ENCODE measurements at regions not wholly inside any gene's neighbourhood (a gene's known extent, or its start where the extent isn't known, plus 50 kb on each side); places are given as distances from the start of the nearest gene placed in this dataset.
"Not testable (repeated sequence)": the region's sequence is repeated elsewhere in the genome, so short reads cannot be mapped to it uniquely, and the experiment has no call there.

DNA sequence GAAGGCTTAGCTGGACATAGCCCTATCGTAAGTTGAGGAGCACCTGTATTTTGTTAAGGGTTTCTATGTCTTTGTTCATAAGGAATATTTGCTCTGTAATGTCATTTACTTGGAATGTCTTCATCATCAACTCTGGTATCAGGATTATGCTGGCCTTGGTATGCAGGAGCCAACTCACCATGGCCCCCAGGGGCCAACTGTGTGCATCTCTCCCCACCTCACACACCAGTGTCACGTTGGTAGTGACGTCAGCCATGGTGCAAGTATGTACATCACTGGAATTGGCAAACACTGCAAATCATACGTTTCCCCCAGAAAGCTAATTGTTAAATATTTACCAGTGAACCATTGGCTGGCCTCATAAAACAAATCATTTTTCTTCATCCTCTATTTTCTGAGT is 70.8 kb downstream of the YTHDF1 start:
- no peak for DNase-seq

DNA sequence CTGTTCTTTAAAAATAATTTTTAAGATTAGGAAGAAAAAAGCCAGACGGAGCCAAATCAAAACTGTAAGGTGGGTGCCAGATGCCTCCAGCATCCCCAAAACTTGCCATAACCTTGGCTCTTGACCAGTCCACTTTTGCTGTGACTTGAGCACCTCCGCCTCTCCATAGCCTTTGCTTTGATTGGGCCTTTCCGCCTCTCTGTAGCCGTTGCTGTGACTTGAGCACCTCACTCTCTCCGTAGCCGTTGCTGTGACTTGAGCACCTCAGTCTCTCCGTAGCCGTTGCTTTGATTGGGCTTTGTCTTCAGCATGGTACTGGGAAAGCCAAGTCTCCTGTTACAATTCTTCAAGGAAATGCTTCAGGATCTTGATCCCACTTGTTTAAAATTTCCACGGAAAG is 73.0 kb downstream of the YTHDF1 start:
- no peak for DNase-seq

DNA sequence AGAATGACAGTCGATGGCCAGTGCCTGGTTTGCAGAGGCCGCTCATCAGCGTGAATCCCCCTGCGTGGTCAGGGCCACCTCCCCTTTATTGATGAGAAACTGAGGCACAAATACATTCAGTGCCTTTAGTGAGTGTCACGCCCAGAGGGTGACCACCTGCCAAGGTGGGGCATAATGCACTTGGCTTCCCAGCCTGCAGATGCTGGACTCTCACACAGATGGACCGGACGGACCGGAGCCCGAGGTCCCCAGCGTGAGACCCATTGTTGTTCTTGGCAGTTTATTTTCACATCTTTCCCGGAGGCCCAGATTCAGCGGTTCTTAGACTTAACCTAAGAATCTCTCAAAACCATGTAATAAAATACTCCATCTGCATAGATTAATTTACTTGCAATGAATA is 74.4 kb downstream of the YTHDF1 start:
- DNase-seq, result no peak

DNA sequence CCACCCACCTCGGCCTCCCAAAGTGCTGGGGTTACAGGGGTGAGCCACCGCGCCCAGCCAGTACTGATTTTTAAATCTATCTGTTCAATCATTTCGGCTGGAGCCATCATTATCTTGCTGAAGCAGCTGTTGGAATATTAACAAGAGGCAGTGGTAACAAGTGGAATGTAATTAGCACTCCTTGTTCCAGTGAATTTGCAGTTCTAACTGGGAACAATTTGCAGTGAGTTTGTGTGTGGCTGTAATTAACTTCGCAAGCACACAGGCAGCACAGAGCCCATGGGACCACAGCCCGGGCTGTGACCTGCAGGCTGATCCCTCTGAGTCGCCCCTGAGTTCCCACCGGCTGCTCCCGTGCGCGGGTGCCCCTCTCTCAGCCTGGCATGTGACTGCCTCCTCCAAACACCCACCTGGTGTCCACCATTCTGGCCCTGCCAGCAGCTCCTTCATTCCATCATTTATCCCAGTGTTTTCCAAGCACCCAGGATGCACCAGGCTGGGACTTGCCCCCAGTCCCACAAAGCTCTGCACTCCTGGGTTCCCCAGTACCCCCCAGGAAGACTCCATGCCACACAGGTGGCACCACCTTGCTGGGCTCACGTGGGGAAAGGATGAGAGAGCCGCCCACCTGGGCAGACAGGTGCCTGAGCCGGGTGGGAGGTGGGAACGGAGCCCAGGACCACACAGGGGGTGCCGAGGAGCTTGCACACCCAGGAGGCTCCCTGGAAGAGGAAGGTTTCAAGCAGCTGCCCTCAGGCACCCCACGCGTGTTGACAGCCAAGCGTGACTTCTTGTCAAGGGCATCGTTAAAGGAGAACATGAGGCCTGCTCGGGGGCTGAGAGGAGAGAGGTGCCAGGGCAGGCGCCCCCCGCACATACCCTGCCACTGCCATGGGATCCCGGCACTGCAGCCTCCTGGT is 75.2 kb downstream of the YTHDF1 start:
- DNase-seq, result no peak

DNA sequence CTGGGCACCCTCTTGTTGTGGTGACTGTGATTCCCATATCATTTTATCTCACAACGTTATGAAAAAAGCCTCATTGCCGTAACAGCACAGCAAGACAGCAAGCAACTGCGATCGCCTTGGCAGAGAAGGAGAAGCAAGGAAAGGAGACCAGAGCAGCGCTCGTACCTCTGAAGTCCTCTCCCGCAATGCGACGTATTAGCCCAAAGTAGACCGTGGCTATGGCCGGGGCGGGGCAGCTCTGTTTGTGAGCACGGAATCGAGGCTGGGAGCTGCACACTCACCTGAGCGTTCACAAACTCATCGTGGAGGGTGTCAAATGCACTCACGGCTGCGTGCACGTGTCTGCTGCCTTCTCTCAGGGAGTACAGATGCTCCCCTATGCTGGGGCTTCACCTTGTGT is 76.1 kb downstream of the YTHDF1 start:
- DNase-seq, result no peak

DNA sequence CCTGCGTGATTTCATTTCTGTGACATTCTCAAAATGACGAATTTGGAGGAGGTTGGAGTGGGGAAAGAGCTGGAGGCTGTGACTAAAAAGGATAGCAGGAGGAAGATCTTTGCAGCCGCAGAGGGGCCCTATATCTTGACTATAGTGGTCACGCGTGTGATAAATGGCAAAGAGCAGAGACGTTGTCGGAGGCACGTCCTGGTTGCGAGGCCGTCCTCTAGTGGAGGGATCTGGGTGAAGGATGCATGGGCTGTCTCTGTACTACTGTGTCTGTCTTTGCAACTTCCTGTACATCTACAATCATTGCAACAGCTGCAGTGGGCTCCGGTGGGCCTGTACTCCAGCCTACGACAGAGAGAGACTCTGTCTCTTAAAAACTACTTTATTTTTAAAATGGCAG is 76.6 kb downstream of the YTHDF1 start:
- DNase-seq, result no peak

DNA sequence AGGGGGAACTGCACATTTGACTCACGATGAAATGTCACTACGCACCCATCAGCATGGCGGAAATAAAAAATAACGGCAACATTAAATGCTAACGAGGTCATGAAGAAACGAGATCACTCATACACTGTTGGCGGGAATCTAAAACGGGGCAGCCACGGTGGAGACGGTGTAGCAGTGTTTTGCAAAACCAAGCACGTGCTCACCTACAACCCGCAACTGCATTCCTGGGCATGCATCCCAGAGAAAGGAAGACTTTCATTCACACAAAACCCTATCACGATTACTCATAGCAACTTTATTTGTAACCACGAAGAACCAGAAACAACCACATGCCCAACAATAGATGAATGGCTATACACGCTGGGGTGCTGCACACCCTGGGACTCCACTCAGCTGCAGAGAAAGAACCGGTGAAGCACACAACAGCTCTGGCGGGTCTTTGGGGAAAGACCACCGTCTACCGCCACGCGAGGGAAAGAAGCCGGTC is 77.0 kb downstream of the YTHDF1 start:
- no peak for DNase-seq

DNA sequence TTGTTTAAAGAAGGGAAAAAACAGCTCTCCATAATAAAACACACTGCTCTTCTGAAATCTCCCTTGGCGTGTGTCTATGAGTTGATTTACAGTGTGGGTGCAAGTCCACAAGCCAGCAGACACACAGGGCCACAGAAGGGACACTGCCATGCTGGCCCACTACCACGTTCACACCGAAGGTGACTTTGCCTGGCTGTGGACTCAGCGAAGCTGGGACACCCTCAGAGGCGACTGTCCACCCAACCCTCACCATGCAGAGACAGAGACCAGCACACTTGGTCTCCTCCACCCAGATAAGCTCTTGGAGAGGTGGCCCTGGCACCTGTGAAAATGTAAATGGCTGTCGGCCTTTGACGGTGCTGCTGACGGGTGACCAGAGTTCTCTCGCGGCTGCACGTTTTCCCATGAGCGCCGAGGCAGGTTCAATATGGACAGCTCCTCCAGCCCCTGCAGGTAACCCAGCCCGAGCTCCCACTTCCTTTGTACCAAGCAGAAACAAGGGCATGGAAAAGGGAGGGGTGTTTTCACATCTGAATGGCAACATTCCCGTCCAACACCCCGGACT is 78.0 kb downstream of the YTHDF1 start:
- DNase-seq, result no peak

DNA sequence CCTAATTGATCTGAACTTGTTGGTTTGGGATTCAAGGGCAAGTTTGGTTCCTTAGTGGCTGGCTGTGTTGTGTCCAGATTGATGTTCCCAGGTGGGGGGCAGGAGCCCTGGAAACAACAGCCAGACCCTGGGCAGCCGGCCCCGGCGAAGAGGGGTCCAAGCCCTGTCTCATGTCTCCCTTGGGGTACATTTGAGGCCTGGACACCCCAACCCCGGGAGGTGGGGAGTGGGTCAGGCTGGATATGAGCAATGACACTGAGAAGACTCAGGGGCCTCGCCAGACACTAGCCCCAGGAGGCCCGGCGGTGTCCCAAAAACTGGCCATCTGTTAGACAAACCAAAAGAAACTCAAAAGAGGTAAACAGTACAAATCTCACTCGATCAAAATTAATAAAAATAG is 79.6 kb downstream of the YTHDF1 start:
- DNase-seq, result no peak

DNA sequence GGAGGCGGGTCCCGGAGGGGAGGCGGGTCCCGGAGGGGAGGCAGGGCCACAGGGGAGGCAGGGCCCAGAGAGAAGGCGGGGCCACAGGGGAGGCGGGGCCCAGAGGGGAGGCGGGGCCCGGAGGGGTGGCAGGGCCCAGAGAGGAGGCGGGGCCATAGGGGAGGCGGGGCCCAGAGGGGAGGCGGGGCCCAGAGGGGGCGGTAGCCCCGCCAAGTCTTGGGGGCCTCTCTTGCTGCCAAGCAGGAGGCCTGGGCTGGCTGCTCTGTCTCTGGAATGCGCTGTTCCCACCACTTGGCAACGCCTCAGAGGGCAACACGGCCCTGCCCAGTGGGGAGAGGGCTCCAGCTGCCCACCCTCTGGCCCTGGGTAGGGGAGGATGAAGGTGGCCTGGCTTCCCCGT is 80.5 kb downstream of the YTHDF1 start:
- no peak for DNase-seq

DNA sequence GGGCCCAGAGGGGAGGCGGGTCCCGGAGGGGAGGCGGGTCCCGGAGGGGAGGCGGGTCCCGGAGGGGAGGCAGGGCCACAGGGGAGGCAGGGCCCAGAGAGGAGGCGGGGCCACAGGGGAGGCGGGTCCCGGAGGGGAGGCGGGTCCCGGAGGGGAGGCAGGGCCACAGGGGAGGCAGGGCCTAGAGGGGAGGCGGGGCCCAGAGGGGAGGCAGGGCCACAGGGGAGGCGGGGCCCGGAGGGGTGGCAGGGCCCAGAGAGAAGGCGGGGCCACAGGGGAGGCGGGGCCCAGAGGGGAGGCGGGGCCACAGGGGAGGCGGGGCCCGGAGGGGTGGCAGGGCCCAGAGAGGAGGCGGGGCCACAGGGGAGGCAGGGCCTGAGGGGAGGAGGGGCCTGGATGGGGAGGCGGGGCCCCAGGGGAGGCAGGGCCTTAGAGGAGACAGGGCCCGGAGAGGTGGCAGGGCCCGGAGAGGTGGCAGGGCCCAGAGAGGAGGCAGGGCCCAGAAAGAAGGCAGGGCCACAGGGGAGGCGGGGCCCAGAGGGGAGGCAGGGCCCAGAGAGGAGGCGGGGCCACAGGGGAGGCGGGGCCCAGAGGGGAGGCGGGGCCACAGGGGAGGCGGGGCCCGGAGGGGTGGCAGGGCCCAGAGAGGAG is 81.1 kb downstream of the YTHDF1 start:
- not testable (repeated sequence) for DNase-seq

DNA sequence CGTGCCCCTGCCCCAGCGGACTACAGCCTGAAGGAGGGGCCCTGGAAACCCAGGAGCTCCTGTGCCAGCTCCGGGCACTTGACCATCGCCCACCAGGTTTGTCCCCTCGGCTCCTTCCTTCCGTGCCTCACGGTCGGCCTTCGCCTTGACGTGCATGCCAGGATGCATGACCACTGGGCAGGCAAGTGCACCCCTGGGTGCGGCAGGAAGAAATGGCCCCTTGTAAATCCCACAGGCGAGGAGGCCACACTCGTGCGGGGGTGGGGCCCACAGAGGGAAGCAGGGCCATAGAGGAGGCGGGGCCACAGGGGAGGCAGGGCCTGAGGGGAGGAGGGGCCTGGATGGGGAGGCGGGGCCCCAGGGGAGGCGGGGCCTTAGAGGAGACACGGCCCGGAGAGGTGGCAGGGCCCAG is 81.7 kb downstream of the YTHDF1 start:
- DNase-seq, result no peak

DNA sequence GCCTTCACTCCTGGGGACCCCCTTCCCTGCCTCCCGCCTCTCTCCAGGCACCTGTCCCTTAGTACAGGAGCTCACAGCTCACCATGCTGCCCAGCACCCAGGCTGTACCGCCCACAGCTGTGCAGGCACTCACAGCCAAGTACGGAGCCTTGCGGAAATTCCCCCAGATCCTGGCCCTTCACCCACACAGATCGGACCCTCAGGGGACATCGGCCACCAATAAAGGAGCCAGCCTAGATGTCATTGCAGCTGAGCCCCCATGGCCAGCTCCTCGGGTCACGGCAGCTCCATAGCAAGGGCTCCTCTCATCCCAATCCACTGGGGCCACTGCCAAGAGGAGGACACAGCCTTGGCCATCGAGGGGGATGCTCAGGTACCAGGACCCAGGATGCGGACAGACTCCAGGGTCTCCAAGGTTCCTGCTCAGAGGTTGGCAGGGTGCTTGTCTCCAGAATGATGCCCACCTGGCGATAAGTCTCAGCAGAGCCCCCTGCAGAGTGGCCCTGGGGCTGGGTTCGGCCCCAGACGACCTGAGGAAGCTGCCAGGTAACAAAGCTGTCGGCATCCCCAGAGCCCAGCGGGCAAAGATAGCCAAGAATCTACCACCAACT is 82.3 kb downstream of the YTHDF1 start:
- DNase-seq, result no peak

DNA sequence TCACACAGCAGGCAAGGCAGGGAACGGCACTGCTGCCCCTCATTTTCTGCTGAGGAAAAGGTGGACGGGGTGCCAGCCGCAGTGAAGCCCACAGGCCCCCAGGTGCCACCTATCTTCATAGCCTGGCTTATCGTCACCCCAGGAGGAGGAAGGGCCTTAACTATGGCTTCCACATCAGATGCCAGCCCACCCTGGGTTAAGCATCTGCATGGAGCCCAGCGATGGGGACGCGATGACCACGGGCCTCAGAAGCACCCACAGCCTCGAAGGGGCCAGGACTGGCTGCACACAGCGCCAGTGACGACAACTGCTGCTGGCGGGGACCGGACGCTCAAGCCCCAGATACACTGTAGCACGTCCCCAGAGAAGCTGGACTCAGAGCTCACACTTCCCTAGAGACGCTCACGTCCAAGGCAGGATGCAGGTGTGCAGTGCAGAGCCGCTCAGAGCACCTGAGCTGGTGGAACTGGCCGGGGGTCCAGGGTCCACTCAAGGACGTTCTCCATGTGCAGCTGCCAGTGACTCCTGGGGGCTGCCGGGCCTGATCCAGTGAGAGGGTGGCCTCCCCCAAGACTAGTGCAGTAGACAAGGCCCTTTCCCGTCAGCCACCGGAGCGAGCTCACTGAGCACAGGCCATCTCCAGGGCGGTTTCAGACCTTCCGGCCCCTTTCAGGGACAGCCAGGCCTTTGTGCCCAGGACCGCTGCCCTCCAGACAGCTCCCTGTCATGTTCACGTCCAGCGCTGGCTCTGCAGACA is 83.0 kb downstream of the YTHDF1 start:
- no peak for DNase-seq

DNA sequence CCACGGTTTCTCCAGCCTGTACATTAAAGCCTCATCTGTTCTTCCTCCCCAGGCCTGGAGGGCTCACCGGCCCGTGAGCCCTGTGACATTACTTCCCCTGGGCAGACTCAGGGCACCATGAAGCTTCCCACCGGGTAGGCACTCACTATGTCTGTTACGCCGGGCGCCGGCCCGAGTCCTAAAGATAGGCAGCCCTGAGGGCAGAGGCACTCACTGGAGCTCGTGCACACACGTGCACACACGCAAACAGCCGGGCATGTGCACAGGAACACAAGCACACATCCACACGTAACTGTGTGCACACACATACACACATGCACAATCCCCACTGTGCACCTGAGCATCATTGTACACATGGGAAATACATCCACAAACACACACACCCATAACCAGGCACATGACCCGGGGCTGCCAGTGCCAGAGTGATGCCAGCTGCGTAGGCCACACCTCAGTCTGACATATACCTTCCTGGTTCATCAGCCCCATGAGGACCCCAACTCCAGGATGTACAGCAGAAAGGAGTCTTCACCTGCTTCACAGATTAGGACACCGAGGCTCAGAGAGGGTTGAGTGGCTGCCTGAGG is 83.7 kb downstream of the YTHDF1 start:
- DNase-seq, result no peak

DNA sequence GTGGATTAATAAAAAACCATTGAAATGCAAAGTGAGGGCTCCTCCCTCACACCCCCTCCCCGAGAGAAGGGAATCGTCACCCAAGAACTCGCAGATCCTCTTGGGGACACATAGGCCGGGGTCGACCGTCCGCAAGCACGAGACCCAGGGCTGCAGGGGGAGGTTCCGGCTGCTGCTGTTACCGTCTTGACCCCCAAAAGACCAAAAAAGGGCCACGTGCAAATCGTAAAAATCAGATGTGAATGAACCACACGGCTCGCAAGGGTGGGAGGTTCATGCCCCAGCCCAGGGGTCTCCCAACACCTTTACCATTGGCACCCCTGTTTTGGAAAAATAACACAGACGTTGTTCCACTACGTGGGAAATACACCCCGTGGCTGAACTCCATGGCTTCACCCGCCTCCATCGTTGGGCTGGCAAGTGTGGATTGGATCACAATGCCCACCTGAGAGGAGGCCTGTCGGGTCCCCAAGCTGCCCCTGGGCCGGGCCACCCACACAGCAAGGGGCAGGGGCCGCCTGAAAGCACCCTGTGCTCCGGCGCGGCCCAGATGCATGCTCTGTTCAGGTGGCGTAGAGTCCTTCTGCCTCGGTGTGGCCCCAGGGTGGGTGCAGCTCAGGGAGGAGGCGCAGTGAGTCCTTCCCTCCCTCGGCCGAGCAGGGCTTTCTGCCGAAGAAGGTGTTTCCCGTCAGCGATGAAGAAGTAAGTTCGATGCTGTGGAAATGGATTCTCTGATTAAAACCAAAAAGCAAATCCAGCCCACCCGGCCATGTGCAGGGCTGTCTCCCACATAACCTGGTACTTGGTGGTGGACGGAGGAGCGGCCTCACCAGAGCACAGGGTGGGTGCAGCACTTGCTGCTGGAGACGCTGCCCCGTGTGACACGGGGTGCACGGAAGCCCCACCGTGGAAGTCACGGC is 85.0 kb downstream of the YTHDF1 start:
- no peak for DNase-seq

DNA sequence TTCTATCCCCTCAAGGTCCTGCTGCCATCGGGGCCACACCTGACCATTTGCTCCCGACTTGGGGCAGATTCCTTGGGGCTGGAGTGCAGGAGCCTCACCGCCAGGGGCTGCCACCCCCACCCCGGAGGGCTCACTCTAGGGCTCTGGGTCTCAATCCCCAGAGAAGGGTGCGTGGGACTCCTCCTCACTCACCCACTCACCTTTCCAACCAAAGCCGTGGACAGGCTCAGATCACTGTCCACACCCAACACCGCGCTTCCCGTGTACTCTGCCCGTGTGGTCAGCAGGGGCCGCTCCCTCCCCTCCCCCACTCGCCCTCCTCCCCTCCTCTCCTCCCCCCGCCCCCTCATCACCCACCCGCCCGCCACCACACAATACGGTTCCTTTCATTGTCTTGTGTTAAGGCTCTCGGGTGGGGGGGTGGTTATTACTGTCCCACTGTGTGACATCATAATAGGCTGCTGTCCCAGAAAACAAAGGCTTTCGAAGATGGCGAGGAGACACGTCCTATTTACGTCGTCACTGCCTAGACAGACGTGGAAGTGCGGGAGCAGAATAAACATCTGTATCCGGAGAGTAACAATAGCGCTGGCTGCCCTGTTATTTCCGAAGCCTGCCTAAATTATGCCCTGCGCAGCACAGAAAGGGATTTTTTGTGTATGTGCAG is 85.8 kb downstream of the YTHDF1 start:
- no peak for DNase-seq

DNA sequence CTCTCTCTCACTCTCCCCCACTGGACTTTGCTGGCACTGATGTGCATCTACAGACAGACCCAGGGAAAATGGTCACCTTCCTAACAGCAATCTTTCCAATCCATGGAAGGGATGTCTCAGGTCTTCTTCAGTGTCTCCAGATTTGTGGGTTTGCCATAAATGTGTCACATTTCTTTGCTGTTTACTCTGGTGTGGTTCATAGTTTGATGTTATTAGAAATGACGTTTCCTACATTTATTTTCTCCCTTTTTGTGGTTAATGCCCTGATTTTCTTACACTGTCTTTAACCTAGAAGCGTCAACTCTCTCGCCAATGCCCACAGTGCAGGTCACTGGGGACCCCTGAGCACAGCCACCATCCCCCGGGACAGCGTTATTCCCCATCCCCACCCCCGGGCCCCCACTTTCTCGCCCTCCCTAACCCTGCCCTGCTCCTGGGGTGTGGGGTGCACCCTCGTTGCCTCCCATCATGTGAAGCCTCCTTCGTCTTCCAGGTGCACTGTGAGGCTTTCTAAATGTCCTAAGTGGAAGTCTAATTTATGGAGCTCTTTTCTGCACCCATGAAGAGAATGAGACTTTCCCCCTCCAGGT is 86.5 kb downstream of the YTHDF1 start:
- DNase-seq, result no peak

DNA sequence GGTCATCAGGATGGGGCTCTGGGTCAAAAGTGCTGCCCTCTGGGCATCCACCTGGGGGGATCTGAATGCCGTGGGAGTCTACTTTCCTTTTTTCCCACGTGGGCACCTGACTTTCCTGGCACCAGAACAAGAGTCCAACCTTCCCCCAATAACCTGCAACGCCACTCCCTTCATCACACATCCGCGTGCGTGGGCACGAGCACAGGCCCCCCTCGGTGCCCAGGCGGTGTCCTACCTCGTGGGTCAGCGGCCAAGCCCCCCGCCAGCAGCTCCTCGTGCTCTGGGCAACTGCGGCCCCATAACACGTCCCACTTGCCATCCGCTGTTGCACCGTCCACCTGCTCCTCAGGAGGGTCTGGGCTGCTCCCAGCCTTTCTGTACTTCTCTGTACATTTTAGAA is 87.0 kb downstream of the YTHDF1 start:
- DNase-seq, result no peak

DNA sequence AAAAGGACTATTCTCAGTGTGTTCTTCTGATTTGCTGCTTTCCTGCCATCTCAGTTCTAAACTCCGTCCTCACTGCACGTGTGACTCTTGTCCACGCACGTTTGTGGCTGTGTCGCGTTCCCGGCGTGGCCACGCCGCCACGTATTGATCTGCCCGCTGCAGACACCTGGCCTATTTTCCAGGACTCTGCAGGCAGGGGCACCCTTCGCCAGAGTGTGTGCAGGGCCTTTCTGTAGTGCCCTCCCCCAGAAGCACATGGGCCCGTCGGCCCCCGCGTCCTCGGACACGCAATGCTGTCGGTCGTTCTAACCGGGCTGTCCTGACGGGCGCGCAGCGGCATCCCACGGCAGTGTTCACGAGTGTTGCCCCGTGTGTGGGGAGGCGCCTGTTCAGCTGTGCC is 87.6 kb downstream of the YTHDF1 start:
- no peak for DNase-seq

Measured in DMS 273 treated with DMSO at 0.1 percent for 48 hours (cell line).